WTC11 (cell line): ENCODE measurements at regions not wholly inside any gene's neighbourhood (a gene's known extent, or its start where the extent isn't known, plus 50 kb on each side); places are given as distances from the start of the nearest gene placed in this dataset.

Source experiments
- ATAC-seq: fragments of 200-7000 bp; cut with Tn5 transposase; 2 replicates; pipeline ENCODE4 v1.10.0; 2021; ENCODE audit warnings: mild to moderate bottlenecking, moderate library complexity
- CTCF ChIA-PET: fragments of 300-600 bp; sonication (Branson Sonifier 250); formaldehyde crosslinking; loops from one replicate; lab custom pipeline; 2021; ENCODE audit warnings: antibody characterized with exemption; lab: Charles Lee
- POLR2A ChIA-PET: fragments of 350-600 bp; sonication (Branson Sonifier 250); formaldehyde crosslinking; loops from one replicate; lab custom pipeline; 2021; ENCODE audit warnings: antibody characterized with exemption; lab: Charles Lee
- DNase-seq: peaks from one replicate; pipeline ENCODE4 v3.0.0; 2021; ENCODE audit warnings: low spot score
- H3K27ac Mint-ChIP-seq: 2 replicates; pipeline ENCODE4 v1.8.0; 2021; ENCODE audit warnings: mixed read lengths
- H3K27me3 Mint-ChIP-seq: 2 replicates; pipeline ENCODE4 v1.8.0; 2021; ENCODE audit warnings: low read depth, mild to moderate bottlenecking, moderate library complexity, mixed read lengths
- H3K36me3 Mint-ChIP-seq: 2 replicates; pipeline ENCODE4 v1.8.0; 2021; ENCODE audit warnings: mixed read lengths
- H3K4me1 Mint-ChIP-seq: 2 replicates; pipeline ENCODE4 v1.8.0; 2022; ENCODE audit warnings: mixed read lengths
- H3K4me3 Mint-ChIP-seq: 2 replicates; pipeline ENCODE4 v1.8.0; 2021; ENCODE audit warnings: mild to moderate bottlenecking, moderate library complexity, mixed read lengths
- H3K9me3 Mint-ChIP-seq: 2 replicates; pipeline ENCODE4 v1.8.0; 2021; ENCODE audit warnings: mixed read lengths
- ATF2 ChIP-seq: sonication (generic); formaldehyde crosslinking; IDR thresholded peaks from 2 replicates; pipeline ENCODE4 v1.8.1; 2022; ENCODE audit warnings: low read depth, missing genetic modification reagents, borderline replicate concordance
- CDX4 ChIP-seq: fragments of 250-450 bp; sonication (Bioruptor Pico); IDR thresholded peaks from 2 replicates; pipeline ENCODE4 v1.9.0; 2021; ENCODE audit warnings: moderate library complexity, mild to moderate bottlenecking, inconsistent platforms, borderline replicate concordance
- ELF4 ChIP-seq: sonication (generic); formaldehyde crosslinking; IDR thresholded peaks from 2 replicates; pipeline ENCODE4 v1.8.1; 2022; ENCODE audit warnings: low read depth, mild to moderate bottlenecking, moderate library complexity, missing genetic modification reagents
- GABPB1 ChIP-seq: sonication (generic); formaldehyde crosslinking; IDR thresholded peaks from 2 replicates; pipeline ENCODE4 v1.8.1; 2023; ENCODE audit warnings: mild to moderate bottlenecking, missing genetic modification reagents
- HMGA2 ChIP-seq: fragments of 250-450 bp; sonication (Bioruptor Pico); IDR thresholded peaks from 2 replicates; pipeline ENCODE4 v1.4.0; 2021; ENCODE audit warnings: mild to moderate bottlenecking, moderate library complexity
- HMGXB4 ChIP-seq: sonication (generic); formaldehyde crosslinking; IDR thresholded peaks from 2 replicates; pipeline ENCODE4 v1.8.1; 2023; ENCODE audit warnings: mild to moderate bottlenecking, moderate library complexity, missing genetic modification reagents
- IRF1 ChIP-seq: sonication (generic); formaldehyde crosslinking; IDR thresholded peaks from 2 replicates; pipeline ENCODE4 v1.8.0; 2023; ENCODE audit warnings: missing genetic modification reagents
- IRF2 ChIP-seq: sonication (generic); formaldehyde crosslinking; IDR thresholded peaks from 2 replicates; pipeline ENCODE4 v1.8.0; 2022; ENCODE audit warnings: low read depth, missing genetic modification reagents, borderline replicate concordance
- JAZF1 ChIP-seq: fragments of 250-450 bp; sonication (Bioruptor Pico); IDR thresholded peaks from 2 replicates; pipeline ENCODE4 v1.9.0; 2021; ENCODE audit warnings: moderate library complexity, mild to moderate bottlenecking, inconsistent platforms
- NR1H2 ChIP-seq: sonication (generic); formaldehyde crosslinking; IDR thresholded peaks from 2 replicates; pipeline ENCODE4 v1.9.0; 2021; ENCODE audit warnings: mild to moderate bottlenecking, moderate library complexity, missing genetic modification reagents
- PRDM15 ChIP-seq: sonication (generic); formaldehyde crosslinking; IDR thresholded peaks from 2 replicates; pipeline ENCODE4 v1.8.0; 2022; ENCODE audit warnings: missing genetic modification reagents
- SMAD4 ChIP-seq: sonication (generic); formaldehyde crosslinking; IDR thresholded peaks from 2 replicates; pipeline ENCODE4 v1.8.0; 2022; ENCODE audit warnings: mild to moderate bottlenecking, missing genetic modification reagents
- SP1 ChIP-seq: sonication (generic); formaldehyde crosslinking; conservative IDR thresholded peaks from 2 replicates; pipeline ENCODE4 v1.8.1; 2022; ENCODE audit warnings: missing genetic modification reagents
- TCF7 ChIP-seq: sonication (generic); formaldehyde crosslinking; IDR thresholded peaks from 2 replicates; pipeline ENCODE4 v1.8.0; 2022; ENCODE audit warnings: mild to moderate bottlenecking, low read depth, missing genetic modification reagents, moderate library complexity
- TEAD4 ChIP-seq: sonication (generic); formaldehyde crosslinking; IDR thresholded peaks from 2 replicates; pipeline ENCODE4 v1.8.0; 2022; ENCODE audit warnings: mild to moderate bottlenecking, missing genetic modification reagents
- ZNF232 ChIP-seq: sonication (generic); formaldehyde crosslinking; IDR thresholded peaks from 2 replicates; pipeline ENCODE4 v1.8.0; 2022; ENCODE audit warnings: mild to moderate bottlenecking, missing genetic modification reagents
- ZNF263 ChIP-seq: sonication (generic); formaldehyde crosslinking; IDR thresholded peaks from 2 replicates; pipeline ENCODE4 v1.8.1; 2022; ENCODE audit warnings: low read depth, mild to moderate bottlenecking, moderate library complexity, missing genetic modification reagents
- TF ChIP-seq, protein P1 (sequence below): sonication (generic); formaldehyde crosslinking; IDR thresholded peaks from 2 replicates; pipeline ENCODE4 v1.8.1; 2023; ENCODE audit warnings: mild to moderate bottlenecking, missing genetic modification reagents
- TF ChIP-seq, protein P2 (sequence below): sonication (generic); formaldehyde crosslinking; IDR thresholded peaks from 2 replicates; pipeline ENCODE4 v1.8.1; 2022; ENCODE audit warnings: mild to moderate bottlenecking, missing genetic modification reagents, moderate library complexity, borderline replicate concordance
- TF ChIP-seq, protein P3 (sequence below): fragments of 250-450 bp; sonication (Bioruptor Pico); IDR thresholded peaks from 2 replicates; pipeline ENCODE4 v1.9.0; 2021; ENCODE audit warnings: mild to moderate bottlenecking

DNA sequence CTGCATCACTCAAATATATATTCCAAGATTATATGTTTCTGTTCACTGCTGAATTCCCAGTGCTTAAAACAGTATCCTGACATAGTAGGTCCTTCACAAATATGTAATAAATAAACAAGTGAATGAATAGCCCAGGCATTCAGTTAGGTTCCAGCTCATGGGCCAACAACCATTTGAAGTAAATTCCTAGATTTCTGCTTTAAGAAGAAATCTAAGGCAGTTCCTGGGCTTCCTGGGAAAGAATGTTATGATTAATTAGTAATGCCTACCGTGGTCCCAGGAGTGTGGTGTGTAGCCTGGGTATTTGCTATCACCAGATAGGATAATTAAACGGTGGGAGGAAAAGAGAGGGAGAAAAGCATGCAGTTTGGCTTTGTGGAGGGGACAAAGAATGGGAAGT is 576.8 kb downstream of the SOX6 start (continued):
- TF ChIP-seq, protein P1, sequence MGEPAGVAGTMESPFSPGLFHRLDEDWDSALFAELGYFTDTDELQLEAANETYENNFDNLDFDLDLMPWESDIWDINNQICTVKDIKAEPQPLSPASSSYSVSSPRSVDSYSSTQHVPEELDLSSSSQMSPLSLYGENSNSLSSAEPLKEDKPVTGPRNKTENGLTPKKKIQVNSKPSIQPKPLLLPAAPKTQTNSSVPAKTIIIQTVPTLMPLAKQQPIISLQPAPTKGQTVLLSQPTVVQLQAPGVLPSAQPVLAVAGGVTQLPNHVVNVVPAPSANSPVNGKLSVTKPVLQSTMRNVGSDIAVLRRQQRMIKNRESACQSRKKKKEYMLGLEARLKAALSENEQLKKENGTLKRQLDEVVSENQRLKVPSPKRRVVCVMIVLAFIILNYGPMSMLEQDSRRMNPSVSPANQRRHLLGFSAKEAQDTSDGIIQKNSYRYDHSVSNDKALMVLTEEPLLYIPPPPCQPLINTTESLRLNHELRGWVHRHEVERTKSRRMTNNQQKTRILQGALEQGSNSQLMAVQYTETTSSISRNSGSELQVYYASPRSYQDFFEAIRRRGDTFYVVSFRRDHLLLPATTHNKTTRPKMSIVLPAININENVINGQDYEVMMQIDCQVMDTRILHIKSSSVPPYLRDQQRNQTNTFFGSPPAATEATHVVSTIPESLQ (CRISPR knock-in tag): no peak
- TF ChIP-seq SP1 (CRISPR knock-in tag): no peak
- no peak for TF ChIP-seq IRF1 (CRISPR knock-in tag)
- no peak for TF ChIP-seq ZNF263 (CRISPR knock-in tag)

GRCh38 chr11:15780382-15780781 is 576.0 kb downstream of the SOX6 start:
- ATAC-seq (no peak), DNase-seq (no peak)
- H3K27ac Mint-ChIP-seq: no peak overlapping the region
- no peak overlapping the region for H3K4me3 Mint-ChIP-seq
- CTCF ChIA-PET: no interaction called here
- peaks cover 16% of the 10 kb centered on the region for H3K4me1 Mint-ChIP-seq
- TF ChIP-seq ATF2 (CRISPR knock-in tag): no peak
- TF ChIP-seq, protein P2, sequence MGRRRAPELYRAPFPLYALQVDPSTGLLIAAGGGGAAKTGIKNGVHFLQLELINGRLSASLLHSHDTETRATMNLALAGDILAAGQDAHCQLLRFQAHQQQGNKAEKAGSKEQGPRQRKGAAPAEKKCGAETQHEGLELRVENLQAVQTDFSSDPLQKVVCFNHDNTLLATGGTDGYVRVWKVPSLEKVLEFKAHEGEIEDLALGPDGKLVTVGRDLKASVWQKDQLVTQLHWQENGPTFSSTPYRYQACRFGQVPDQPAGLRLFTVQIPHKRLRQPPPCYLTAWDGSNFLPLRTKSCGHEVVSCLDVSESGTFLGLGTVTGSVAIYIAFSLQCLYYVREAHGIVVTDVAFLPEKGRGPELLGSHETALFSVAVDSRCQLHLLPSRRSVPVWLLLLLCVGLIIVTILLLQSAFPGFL: no peak
- no peaks in the 10 kb centered on the region for H3K27me3 Mint-ChIP-seq
- H3K36me3 Mint-ChIP-seq: no peaks in the 10 kb centered on the region
- no peaks in the 10 kb centered on the region for H3K9me3 Mint-ChIP-seq
- POLR2A ChIA-PET: no interaction called here

- Mint-ChIP-seq H3K27me3 (no peaks in the 10 kb centered on the region), H3K4me1 (peaks cover 16% of the 10 kb centered on the region), H3K9me3 (no peaks in the 10 kb centered on the region), H3K4me3 (no peak overlapping the region), H3K27ac (no peak overlapping the region), H3K36me3 (no peaks in the 10 kb centered on the region)
- no peak for DNase-seq
- ChIA-PET CTCF (no interaction called here), POLR2A (no interaction called here)
- ATAC-seq: no peak
- no peak for TF ChIP-seq PRDM15 (CRISPR knock-in tag)
- no peak for TF ChIP-seq TEAD4 (CRISPR knock-in tag)
- TF ChIP-seq, protein P3, sequence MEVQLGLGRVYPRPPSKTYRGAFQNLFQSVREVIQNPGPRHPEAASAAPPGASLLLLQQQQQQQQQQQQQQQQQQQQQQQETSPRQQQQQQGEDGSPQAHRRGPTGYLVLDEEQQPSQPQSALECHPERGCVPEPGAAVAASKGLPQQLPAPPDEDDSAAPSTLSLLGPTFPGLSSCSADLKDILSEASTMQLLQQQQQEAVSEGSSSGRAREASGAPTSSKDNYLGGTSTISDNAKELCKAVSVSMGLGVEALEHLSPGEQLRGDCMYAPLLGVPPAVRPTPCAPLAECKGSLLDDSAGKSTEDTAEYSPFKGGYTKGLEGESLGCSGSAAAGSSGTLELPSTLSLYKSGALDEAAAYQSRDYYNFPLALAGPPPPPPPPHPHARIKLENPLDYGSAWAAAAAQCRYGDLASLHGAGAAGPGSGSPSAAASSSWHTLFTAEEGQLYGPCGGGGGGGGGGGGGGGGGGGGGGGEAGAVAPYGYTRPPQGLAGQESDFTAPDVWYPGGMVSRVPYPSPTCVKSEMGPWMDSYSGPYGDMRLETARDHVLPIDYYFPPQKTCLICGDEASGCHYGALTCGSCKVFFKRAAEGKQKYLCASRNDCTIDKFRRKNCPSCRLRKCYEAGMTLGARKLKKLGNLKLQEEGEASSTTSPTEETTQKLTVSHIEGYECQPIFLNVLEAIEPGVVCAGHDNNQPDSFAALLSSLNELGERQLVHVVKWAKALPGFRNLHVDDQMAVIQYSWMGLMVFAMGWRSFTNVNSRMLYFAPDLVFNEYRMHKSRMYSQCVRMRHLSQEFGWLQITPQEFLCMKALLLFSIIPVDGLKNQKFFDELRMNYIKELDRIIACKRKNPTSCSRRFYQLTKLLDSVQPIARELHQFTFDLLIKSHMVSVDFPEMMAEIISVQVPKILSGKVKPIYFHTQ (CRISPR knock-in tag): no peak
- TF ChIP-seq TCF7 (CRISPR knock-in tag): no peak
- TF ChIP-seq SMAD4 (CRISPR knock-in tag): no peak
- no peak for TF ChIP-seq NR1H2
- TF ChIP-seq HMGXB4 (CRISPR knock-in tag): no peak
- no peak for TF ChIP-seq HMGA2 (CRISPR knock-in tag)
- no peak for TF ChIP-seq GABPB1 (CRISPR knock-in tag)
- TF ChIP-seq ELF4 (CRISPR knock-in tag): no peak
- TF ChIP-seq CDX4 (CRISPR knock-in tag): no peak
- TF ChIP-seq ZNF232 (CRISPR knock-in tag): no peak
- no peak for TF ChIP-seq ZNF263 (CRISPR knock-in tag)
- no peak for TF ChIP-seq JAZF1 (CRISPR knock-in tag)
- no peak for TF ChIP-seq IRF2
These were observed 575.5 kb downstream of the SOX6 start for GRCh38 chr11:15780837-15781236.
